GM12878 (cell line): ENCODE measurements at regions not wholly inside any gene's neighbourhood (a gene's known extent, or its start where the extent isn't known, plus 50 kb on each side); places are given as distances from the start of the nearest gene placed in this dataset.

Experiments
- BACH1 ChIP-seq: fragments of 450-650 bp; IDR thresholded peaks from 2 replicates; pipeline ENCODE4 v1.6.1; 2017; ENCODE audit warnings: mild to moderate bottlenecking, borderline replicate concordance
- CREB1 ChIP-seq: IDR thresholded peaks from 2 replicates; pipeline ENCODE4 v1.6.1; 2012; ENCODE audit warnings: low read depth, mild to moderate bottlenecking, inconsistent platforms
- MYC ChIP-seq: IDR thresholded peaks from 2 replicates; pipeline ENCODE4 v1.6.1; 2011; ENCODE audit warnings: mild to moderate bottlenecking, low read length, moderate library complexity, inconsistent platforms; ENCODE audit not compliant: insufficient read depth, insufficient replicate concordance, insufficient read length, severe bottlenecking
- POLR2A ChIP-seq: IDR thresholded peaks from 2 replicates; pipeline ENCODE4 v1.6.1; 2011; ENCODE audit warnings: low read depth, mild to moderate bottlenecking, low read length
- RCOR1 ChIP-seq: conservative IDR thresholded peaks from 2 replicates; pipeline ENCODE4 v1.6.1; 2012; ENCODE audit warnings: low read depth, low read length, improper control_type of control experiment
- STAT3 ChIP-seq: IDR thresholded peaks from 2 replicates; pipeline ENCODE4 v1.6.1; 2011; ENCODE audit warnings: low read depth, low read length, improper control_type of control experiment
- ZBED1 ChIP-seq: IDR thresholded peaks from 2 replicates; pipeline ENCODE4 v1.6.1; 2016; ENCODE audit warnings: borderline replicate concordance
- TF ChIP-seq, protein P1 (sequence below): IDR thresholded peaks from 2 replicates; pipeline ENCODE4 v1.6.1; 2012; ENCODE audit warnings: low read depth, low read length, improper control_type of control experiment
- TF ChIP-seq, protein P2 (sequence below), 3 experiments: IDR thresholded peaks in 2 of 3; conservative IDR thresholded peaks in 1 of 3; 2 replicates each; pipeline ENCODE4 v1.5.1; 2011; ENCODE audit warnings: low read depth in 3 of 3, low read length in 3 of 3, mild to moderate bottlenecking in 3 of 3, control low read depth in 2 of 3, moderate library complexity in 2 of 3, inconsistent platforms in 1 of 3, mixed read lengths in 1 of 3; ENCODE audit not compliant: control insufficient read depth in 2 of 3, insufficient read depth in 1 of 3; ENCODE audit errors: extremely low read depth in 1 of 3

DNA sequence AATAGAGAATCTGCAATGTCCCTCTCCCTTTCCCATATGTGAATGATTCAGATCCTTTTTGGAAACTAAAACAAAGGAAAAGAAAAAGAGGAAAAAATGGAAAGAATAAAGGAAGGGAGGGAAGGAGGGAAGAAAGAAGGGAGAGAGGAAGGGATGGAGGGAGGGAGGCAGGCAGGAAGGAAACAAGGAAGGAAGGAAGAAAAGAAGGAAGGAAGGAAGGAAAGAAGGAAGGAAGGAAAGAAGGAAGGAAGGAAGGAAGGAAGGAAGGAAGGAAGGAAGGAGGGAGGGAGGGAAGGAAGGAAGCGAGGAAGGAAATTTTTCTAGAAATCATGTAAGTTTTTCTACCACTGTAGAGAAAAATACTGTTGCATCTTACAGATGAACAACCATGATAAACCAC is 215.0 kb upstream of the CBLB start:
- TF ChIP-seq, protein P1, sequence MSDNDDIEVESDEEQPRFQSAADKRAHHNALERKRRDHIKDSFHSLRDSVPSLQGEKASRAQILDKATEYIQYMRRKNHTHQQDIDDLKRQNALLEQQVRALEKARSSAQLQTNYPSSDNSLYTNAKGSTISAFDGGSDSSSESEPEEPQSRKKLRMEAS = no peak
- TF ChIP-seq CREB1 (no peak), RCOR1 (no peak), STAT3 (no peak), MYC (no peak), BACH1 (no peak), POLR2A (no peak), ZBED1 (no peak)
- TF ChIP-seq, protein P2, sequence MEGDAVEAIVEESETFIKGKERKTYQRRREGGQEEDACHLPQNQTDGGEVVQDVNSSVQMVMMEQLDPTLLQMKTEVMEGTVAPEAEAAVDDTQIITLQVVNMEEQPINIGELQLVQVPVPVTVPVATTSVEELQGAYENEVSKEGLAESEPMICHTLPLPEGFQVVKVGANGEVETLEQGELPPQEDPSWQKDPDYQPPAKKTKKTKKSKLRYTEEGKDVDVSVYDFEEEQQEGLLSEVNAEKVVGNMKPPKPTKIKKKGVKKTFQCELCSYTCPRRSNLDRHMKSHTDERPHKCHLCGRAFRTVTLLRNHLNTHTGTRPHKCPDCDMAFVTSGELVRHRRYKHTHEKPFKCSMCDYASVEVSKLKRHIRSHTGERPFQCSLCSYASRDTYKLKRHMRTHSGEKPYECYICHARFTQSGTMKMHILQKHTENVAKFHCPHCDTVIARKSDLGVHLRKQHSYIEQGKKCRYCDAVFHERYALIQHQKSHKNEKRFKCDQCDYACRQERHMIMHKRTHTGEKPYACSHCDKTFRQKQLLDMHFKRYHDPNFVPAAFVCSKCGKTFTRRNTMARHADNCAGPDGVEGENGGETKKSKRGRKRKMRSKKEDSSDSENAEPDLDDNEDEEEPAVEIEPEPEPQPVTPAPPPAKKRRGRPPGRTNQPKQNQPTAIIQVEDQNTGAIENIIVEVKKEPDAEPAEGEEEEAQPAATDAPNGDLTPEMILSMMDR (IDR thresholded peaks at IDR 0.05 in 2 of 3, conservative IDR thresholded peaks at IDR 0.05 in 1 of 3; ENCODE audit: control insufficient read depth in 2 of 3, extremely low read depth in 1 of 3, insufficient read depth in 1 of 3, low read depth in 3 of 3, low read length in 3 of 3) = no peak
